HL-60 (cell line): ENCODE measurements at regions not wholly inside any gene's neighbourhood (a gene's known extent, or its start where the extent isn't known, plus 50 kb on each side); places are given as distances from the start of the nearest gene placed in this dataset.

Source experiments
- DNase-seq, 2 experiments: peaks; one replicate each; pipeline ENCODE4 v3.0.0-alpha.2; 2010 to 2020; ENCODE audit warnings: low read depth in 1 of 2, low spot score in 1 of 2
- H3K27ac ChIP-seq: fragments of 250-450 bp; sonication (Bioruptor Pico); replicated peaks from 2 replicates; pipeline ENCODE4 v1.5.1; 2020; ENCODE audit warnings: mild to moderate bottlenecking, moderate library complexity
- H3K27me3 ChIP-seq: fragments of 250-450 bp; sonication (Bioruptor Pico); 2 replicates; pipeline ENCODE4 v1.5.1; 2021; ENCODE audit warnings: mild to moderate bottlenecking, moderate library complexity; ENCODE audit not compliant: insufficient read depth, poor library complexity, severe bottlenecking
- H3K4me3 ChIP-seq: replicated peaks from 2 replicates; pipeline ENCODE4 v1.5.1; 2011; ENCODE audit warnings: mild to moderate bottlenecking, control low read depth, low read length; ENCODE audit not compliant: insufficient read depth
- GABPA ChIP-seq: IDR thresholded peaks from 2 replicates; pipeline ENCODE4 v1.6.1; 2012; ENCODE audit warnings: low read depth
- POLR2AphosphoS5 ChIP-seq: IDR thresholded peaks from 2 replicates; pipeline ENCODE4 v1.6.1; 2012; ENCODE audit warnings: low read depth
- SPI1 ChIP-seq: IDR thresholded peaks from 2 replicates; pipeline ENCODE4 v1.6.1; 2012; ENCODE audit warnings: low read depth, mild to moderate bottlenecking, borderline replicate concordance
- TF ChIP-seq, protein P1 (sequence below): IDR thresholded peaks from one replicate; pipeline ENCODE4 v1.5.1; 2011; ENCODE audit warnings: low read length, control low read depth, inconsistent platforms; ENCODE audit not compliant: insufficient read depth
- TF ChIP-seq, protein P2 (sequence below): IDR thresholded peaks from 2 replicates; pipeline ENCODE4 v1.6.1; 2012; ENCODE audit warnings: low read depth; ENCODE audit not compliant: insufficient replicate concordance

DNA sequence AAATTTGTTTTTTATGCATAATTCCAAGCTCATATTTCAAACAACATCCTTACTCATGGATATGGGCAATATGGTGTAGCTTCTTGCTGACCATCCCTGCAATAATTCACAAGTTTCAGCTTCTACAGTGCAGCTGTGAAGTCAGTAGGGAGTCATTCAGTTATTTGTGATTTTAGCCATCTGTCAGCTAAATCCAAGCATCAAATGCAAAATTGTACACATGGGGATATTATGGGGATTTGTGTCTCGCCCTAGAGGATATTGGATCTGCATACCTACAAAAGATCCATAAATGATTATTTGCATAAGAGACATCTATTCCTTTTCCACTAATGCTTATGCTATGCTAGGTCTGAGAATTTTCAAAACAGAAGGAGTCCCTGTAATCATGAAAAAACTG, 217.9 kb upstream of the SLITRK5 start:
- TF ChIP-seq SPI1 (no peak), POLR2AphosphoS5 (no peak), GABPA (no peak)
- TF ChIP-seq, protein P1, sequence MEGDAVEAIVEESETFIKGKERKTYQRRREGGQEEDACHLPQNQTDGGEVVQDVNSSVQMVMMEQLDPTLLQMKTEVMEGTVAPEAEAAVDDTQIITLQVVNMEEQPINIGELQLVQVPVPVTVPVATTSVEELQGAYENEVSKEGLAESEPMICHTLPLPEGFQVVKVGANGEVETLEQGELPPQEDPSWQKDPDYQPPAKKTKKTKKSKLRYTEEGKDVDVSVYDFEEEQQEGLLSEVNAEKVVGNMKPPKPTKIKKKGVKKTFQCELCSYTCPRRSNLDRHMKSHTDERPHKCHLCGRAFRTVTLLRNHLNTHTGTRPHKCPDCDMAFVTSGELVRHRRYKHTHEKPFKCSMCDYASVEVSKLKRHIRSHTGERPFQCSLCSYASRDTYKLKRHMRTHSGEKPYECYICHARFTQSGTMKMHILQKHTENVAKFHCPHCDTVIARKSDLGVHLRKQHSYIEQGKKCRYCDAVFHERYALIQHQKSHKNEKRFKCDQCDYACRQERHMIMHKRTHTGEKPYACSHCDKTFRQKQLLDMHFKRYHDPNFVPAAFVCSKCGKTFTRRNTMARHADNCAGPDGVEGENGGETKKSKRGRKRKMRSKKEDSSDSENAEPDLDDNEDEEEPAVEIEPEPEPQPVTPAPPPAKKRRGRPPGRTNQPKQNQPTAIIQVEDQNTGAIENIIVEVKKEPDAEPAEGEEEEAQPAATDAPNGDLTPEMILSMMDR: no peak
- TF ChIP-seq, protein P2, sequence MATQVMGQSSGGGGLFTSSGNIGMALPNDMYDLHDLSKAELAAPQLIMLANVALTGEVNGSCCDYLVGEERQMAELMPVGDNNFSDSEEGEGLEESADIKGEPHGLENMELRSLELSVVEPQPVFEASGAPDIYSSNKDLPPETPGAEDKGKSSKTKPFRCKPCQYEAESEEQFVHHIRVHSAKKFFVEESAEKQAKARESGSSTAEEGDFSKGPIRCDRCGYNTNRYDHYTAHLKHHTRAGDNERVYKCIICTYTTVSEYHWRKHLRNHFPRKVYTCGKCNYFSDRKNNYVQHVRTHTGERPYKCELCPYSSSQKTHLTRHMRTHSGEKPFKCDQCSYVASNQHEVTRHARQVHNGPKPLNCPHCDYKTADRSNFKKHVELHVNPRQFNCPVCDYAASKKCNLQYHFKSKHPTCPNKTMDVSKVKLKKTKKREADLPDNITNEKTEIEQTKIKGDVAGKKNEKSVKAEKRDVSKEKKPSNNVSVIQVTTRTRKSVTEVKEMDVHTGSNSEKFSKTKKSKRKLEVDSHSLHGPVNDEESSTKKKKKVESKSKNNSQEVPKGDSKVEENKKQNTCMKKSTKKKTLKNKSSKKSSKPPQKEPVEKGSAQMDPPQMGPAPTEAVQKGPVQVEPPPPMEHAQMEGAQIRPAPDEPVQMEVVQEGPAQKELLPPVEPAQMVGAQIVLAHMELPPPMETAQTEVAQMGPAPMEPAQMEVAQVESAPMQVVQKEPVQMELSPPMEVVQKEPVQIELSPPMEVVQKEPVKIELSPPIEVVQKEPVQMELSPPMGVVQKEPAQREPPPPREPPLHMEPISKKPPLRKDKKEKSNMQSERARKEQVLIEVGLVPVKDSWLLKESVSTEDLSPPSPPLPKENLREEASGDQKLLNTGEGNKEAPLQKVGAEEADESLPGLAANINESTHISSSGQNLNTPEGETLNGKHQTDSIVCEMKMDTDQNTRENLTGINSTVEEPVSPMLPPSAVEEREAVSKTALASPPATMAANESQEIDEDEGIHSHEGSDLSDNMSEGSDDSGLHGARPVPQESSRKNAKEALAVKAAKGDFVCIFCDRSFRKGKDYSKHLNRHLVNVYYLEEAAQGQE: no peak
- no peak for DNase-seq
- no peak overlapping the region for H3K27ac ChIP-seq
- H3K27me3 ChIP-seq: no peaks in the 10 kb centered on the region
- H3K4me3 ChIP-seq: no peak overlapping the region

DNA sequence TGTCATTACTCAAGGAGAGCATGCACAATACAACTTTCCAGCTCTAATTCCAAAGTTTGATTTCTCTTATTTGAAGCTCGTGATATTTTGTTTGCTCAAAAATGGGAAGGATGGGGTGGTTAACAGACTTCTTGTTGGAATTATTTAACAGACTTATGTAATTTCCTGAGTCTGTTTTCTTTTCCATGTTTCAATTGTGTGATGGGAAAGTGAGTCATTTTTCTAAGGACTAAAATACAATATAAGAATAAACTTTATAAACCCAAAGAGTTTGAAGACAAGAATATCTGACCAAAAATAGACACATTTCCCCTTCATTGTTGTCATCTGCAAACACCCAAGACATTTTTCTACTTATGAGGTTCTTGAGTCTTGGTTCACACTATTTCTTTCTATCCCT, 211.8 kb upstream of the SLITRK5 start:
- no peak for DNase-seq
- no peak overlapping the region for H3K27ac ChIP-seq
- no peak overlapping the region for H3K4me3 ChIP-seq
- H3K27me3 ChIP-seq: no peaks in the 10 kb centered on the region
- TF ChIP-seq SPI1 (no peak), POLR2AphosphoS5 (no peak), GABPA (no peak)
- TF ChIP-seq, protein P2: no peak
- TF ChIP-seq, protein P1: no peak

DNA sequence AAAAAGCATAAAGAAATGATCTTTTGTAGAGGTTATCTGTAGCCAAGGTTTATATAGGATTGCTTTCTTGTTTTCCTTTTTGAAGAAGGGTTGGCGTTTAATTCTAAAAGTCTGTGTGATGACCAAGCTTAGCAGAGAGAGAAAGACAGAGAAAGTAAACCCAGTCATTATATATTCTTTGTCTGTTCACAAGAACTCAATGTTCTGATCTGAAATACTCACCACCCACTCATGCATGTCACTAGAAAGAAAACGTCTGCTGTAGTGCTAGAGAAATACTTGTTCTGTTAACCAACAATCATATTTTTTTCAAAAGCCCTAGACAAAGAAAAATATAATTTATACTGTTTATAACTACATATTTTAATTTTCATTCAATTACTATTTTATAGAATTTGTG, 173.7 kb upstream of the SLITRK5 start:
- Histone ChIP-seq H3K27ac (no peak overlapping the region), H3K4me3 (no peak overlapping the region), H3K27me3 (no peaks in the 10 kb centered on the region)
- TF ChIP-seq, protein P2: no peak
- no peak for TF ChIP-seq SPI1
- TF ChIP-seq POLR2AphosphoS5: no peak
- TF ChIP-seq, protein P1: no peak
- no peak for TF ChIP-seq GABPA
- DNase-seq: no peak
